ENCODE measurements at regions not wholly inside any gene's neighbourhood (a gene's known extent, or its start where the extent isn't known, plus 50 kb on each side); places are given as distances from the start of the nearest gene placed in this dataset.

DNA sequence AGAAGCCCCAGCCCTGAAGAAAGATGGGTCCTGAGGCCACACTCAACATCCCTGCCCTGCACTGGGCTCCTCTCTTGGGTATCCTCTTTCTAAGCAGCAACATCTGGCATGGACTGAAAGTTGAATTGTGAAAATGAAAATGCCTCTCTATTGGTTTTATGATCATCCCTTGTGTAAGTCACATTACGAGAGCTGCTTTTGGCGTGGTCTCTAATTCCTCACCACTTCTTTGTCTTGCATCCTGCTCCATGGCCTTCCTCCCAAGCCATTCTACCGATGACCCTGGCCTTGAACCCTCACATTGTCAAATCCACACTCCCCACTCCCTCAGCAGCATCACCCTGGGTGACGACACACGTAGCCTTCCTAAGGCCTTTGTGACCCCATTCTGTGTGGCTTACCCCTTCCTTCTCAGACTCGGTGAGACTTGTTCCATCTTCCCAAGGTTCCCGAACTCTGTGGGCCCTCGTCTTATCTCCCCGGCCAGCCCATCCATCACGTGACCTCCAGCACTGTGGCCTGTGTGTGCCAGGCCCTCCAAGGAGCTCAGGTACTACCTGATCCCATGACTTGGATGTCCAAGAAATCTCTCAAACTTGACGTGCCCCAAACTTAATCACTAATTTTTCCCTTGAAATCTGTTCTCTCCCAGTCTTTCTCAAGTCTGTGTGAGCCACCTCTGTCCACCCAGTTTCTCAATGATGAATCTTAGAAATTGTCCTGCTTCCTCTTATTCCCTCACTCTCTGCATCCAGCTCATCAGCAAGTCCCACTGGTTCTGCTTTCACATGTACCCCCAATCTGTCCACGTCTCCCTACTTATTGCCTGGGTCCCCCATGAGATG is 194.7 kb upstream of the HS6ST1 start:
- no peaks in the 10 kb centered on the region for H3F3A ChIP-seq (ENCODE audit: insufficient read depth, low read length)
- no peaks in the 10 kb centered on the region; the same call in 1 of the 2 replicates for H3K9me3 ChIP-seq (replicated peaks; ENCODE audit: insufficient read depth, low read length)
- H3K4me3 ChIP-seq (ENCODE audit: low read length), result no peak overlapping the region
- no peaks in the 10 kb centered on the region for H4K20me1 ChIP-seq (ENCODE audit: insufficient read depth, low read length)
- H3K79me2 ChIP-seq (ENCODE audit: low read length), result no peaks in the 10 kb centered on the region
- no peaks in the 10 kb centered on the region for H3K36me3 ChIP-seq (replicated peaks; ENCODE audit: insufficient read depth, low read length)
- no peaks in the 10 kb centered on the region for H3K9me2 ChIP-seq (replicated peaks; ENCODE audit: insufficient read depth, low read length)
- H3K27me3 ChIP-seq (replicated peaks; ENCODE audit: insufficient read depth, low read length), result no peaks in the 10 kb centered on the region
- no peak overlapping the region for H3K9ac ChIP-seq (ENCODE audit: low read length)
- no peak overlapping the region for H3K27ac ChIP-seq (ENCODE audit: low read length)
- no peaks in the 10 kb centered on the region for H3K4me1 ChIP-seq (ENCODE audit: low read length)
- no peak for DNase-seq
- H2AFZ ChIP-seq (ENCODE audit: low read length), result no peak overlapping the region
- no peak overlapping the region for H3K4me2 ChIP-seq (ENCODE audit: low read depth, low read length)
- TF ChIP-seq EZH2phosphoT487 (IDR thresholded peaks at IDR 0.05; ENCODE audit: low read length) (no peak), EZH2 (optimal IDR thresholded peaks at IDR 0.05; ENCODE audit: low read depth, low read length) (no peak)
- TF ChIP-seq, protein P1, sequence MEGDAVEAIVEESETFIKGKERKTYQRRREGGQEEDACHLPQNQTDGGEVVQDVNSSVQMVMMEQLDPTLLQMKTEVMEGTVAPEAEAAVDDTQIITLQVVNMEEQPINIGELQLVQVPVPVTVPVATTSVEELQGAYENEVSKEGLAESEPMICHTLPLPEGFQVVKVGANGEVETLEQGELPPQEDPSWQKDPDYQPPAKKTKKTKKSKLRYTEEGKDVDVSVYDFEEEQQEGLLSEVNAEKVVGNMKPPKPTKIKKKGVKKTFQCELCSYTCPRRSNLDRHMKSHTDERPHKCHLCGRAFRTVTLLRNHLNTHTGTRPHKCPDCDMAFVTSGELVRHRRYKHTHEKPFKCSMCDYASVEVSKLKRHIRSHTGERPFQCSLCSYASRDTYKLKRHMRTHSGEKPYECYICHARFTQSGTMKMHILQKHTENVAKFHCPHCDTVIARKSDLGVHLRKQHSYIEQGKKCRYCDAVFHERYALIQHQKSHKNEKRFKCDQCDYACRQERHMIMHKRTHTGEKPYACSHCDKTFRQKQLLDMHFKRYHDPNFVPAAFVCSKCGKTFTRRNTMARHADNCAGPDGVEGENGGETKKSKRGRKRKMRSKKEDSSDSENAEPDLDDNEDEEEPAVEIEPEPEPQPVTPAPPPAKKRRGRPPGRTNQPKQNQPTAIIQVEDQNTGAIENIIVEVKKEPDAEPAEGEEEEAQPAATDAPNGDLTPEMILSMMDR (IDR thresholded peaks at IDR 0.05; ENCODE audit: low read length), result no peak

DNA sequence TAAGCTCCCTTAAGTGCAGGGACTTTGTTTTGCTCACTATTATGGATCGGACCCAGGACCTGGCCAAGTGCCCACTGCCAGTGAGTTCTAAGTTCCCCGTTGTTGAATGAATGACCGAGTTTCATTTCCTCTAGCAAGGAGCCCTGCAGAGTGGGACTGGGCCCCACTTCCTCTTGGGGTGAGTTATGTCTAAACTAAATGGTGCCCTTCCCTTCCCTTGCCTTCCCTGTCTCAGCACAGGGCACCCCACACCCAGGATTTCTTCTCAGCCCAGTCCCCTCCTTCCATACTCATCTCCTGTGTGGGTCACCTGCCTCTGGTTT is 195.3 kb upstream of the HS6ST1 start:
- Histone ChIP-seq H3K9me3 (replicated peaks; ENCODE audit: insufficient read depth, low read length) (no peaks in the 10 kb centered on the region; the same call in 1 of the 2 replicates), H3K27me3 (replicated peaks; ENCODE audit: insufficient read depth, low read length) (no peaks in the 10 kb centered on the region), H4K20me1 (ENCODE audit: insufficient read depth, low read length) (no peaks in the 10 kb centered on the region), H3K36me3 (replicated peaks; ENCODE audit: insufficient read depth, low read length) (no peaks in the 10 kb centered on the region), H2AFZ (ENCODE audit: low read length) (no peak overlapping the region), H3F3A (ENCODE audit: insufficient read depth, low read length) (no peaks in the 10 kb centered on the region), H3K9ac (ENCODE audit: low read length) (no peak overlapping the region), H3K27ac (ENCODE audit: low read length) (no peak overlapping the region), H3K4me1 (ENCODE audit: low read length) (no peaks in the 10 kb centered on the region), H3K9me2 (replicated peaks; ENCODE audit: insufficient read depth, low read length) (no peaks in the 10 kb centered on the region), H3K79me2 (ENCODE audit: low read length) (no peaks in the 10 kb centered on the region), H3K4me2 (ENCODE audit: low read depth, low read length) (no peak overlapping the region), H3K4me3 (ENCODE audit: low read length) (no peak overlapping the region)
- DNase-seq, result no peak
- TF ChIP-seq, protein P1 (IDR thresholded peaks at IDR 0.05; ENCODE audit: low read length), result no peak
- no peak for TF ChIP-seq EZH2 (optimal IDR thresholded peaks at IDR 0.05; ENCODE audit: low read depth, low read length)
- TF ChIP-seq EZH2phosphoT487 (IDR thresholded peaks at IDR 0.05; ENCODE audit: low read length), result no peak

DNA sequence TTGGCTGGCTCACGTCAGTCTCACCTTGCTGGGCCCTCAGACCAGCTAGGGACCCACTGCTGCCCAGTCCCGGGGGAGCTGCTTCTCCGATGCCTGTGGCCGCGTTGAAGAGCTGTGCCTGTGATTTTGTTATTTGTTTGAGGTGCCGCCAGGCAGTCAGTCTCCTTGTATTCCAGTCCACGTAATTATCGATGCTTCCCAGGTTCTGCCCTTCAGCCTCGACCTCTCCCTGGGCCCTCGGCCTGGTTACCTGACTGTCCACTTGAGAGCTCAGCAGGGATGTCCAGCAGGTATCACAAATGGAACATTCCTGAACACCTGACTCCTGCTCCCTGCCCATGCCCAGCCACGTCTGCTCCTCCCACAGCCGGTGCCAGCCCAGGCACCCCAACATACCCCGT is 195.9 kb upstream of the HS6ST1 start:
- H3K9me3 ChIP-seq (replicated peaks; ENCODE audit: insufficient read depth, low read length), result no peaks in the 10 kb centered on the region; the same call in 1 of the 2 replicates
- H3K9me2 ChIP-seq (replicated peaks; ENCODE audit: insufficient read depth, low read length), result no peaks in the 10 kb centered on the region
- H3K9ac ChIP-seq (ENCODE audit: low read length), result no peak overlapping the region
- no peaks in the 10 kb centered on the region for H3K79me2 ChIP-seq (ENCODE audit: low read length)
- H3K27me3 ChIP-seq (replicated peaks; ENCODE audit: insufficient read depth, low read length), result no peaks in the 10 kb centered on the region
- H3K4me2 ChIP-seq (ENCODE audit: low read depth, low read length), result no peak overlapping the region
- no peaks in the 10 kb centered on the region for H3K36me3 ChIP-seq (replicated peaks; ENCODE audit: insufficient read depth, low read length)
- H3K4me3 ChIP-seq (ENCODE audit: low read length), result no peak overlapping the region
- no peaks in the 10 kb centered on the region for H3F3A ChIP-seq (ENCODE audit: insufficient read depth, low read length)
- no peak overlapping the region for H3K27ac ChIP-seq (ENCODE audit: low read length)
- no peaks in the 10 kb centered on the region for H4K20me1 ChIP-seq (ENCODE audit: insufficient read depth, low read length)
- no peaks in the 10 kb centered on the region for H3K4me1 ChIP-seq (ENCODE audit: low read length)
- TF ChIP-seq EZH2phosphoT487 (IDR thresholded peaks at IDR 0.05; ENCODE audit: low read length), result no peak
- no peak for TF ChIP-seq EZH2 (optimal IDR thresholded peaks at IDR 0.05; ENCODE audit: low read depth, low read length)
- TF ChIP-seq, protein P1 (IDR thresholded peaks at IDR 0.05; ENCODE audit: low read length), result no peak
- DNase-seq, result no peak
- no peak overlapping the region for H2AFZ ChIP-seq (ENCODE audit: low read length)
